GM23338 (cell line): ENCODE measurements at regions not wholly inside any gene's neighbourhood (a gene's known extent, or its start where the extent isn't known, plus 50 kb on each side); places are given as distances from the start of the nearest gene placed in this dataset.

Experiments
- ATAC-seq: fragments of 200-7000 bp; cut with Tn5 transposase; 3 replicates; pipeline ENCODE4 v1.9.1; 2020
- DNase-seq: peaks from one replicate; pipeline ENCODE4 v3.0.0-alpha.2; 2015; ENCODE audit warnings: low spot score
- H2AFZ ChIP-seq: fragments of 200-600 bp; sonication (generic); 2 replicates; pipeline ENCODE4 v1.8.0; 2016; ENCODE audit warnings: antibody characterized with exemption, mild to moderate bottlenecking, moderate library complexity
- H3F3A ChIP-seq: fragments of 200-600 bp; sonication (generic); replicated peaks from 2 replicates; pipeline ENCODE4 v1.8.0; 2017; ENCODE audit warnings: antibody characterized with exemption, mixed run types, low read depth
- H3K27ac ChIP-seq: fragments of 200-600 bp; sonication (generic); 2 replicates; pipeline ENCODE4 v1.6.1; 2016; ENCODE audit warnings: low read depth
- H3K27me3 ChIP-seq: fragments of 200-600 bp; sonication (generic); 2 replicates; pipeline ENCODE4 v1.8.0; 2016; ENCODE audit warnings: mild to moderate bottlenecking, mixed run types, moderate library complexity; ENCODE audit not compliant: insufficient read depth
- H3K36me3 ChIP-seq: fragments of 200-600 bp; sonication (generic); 2 replicates; pipeline ENCODE4 v1.8.0; 2016; ENCODE audit warnings: mild to moderate bottlenecking; ENCODE audit not compliant: insufficient read depth
- H3K4me1 ChIP-seq: fragments of 200-600 bp; sonication (generic); 2 replicates; pipeline ENCODE4 v1.8.0; 2016; ENCODE audit warnings: mild to moderate bottlenecking, moderate library complexity; ENCODE audit not compliant: insufficient read depth
- H3K4me2 ChIP-seq: fragments of 200-600 bp; sonication (generic); 2 replicates; pipeline ENCODE4 v1.7.1; 2017; ENCODE audit warnings: mixed run types
- H3K4me3 ChIP-seq: fragments of 200-600 bp; sonication (generic); 2 replicates; pipeline ENCODE4 v1.6.1; 2016; ENCODE audit warnings: mixed run types
- H3K79me2 ChIP-seq: fragments of 200-600 bp; sonication (generic); replicated peaks from 2 replicates; pipeline ENCODE4 v1.8.0; 2017; ENCODE audit warnings: mild to moderate bottlenecking; ENCODE audit not compliant: insufficient read depth
- H3K9me2 ChIP-seq: fragments of 200-600 bp; sonication (generic); 2 replicates; pipeline ENCODE4 v1.8.0; 2017; ENCODE audit not compliant: insufficient read depth
- H4K20me1 ChIP-seq: fragments of 200-600 bp; sonication (generic); replicated peaks from 2 replicates; pipeline ENCODE4 v1.8.0; 2017; ENCODE audit warnings: mild to moderate bottlenecking; ENCODE audit not compliant: insufficient read depth
- H3K27ac Mint-ChIP-seq: 2 replicates; pipeline ENCODE4 v1.8.0; 2020; ENCODE audit warnings: inconsistent platforms, mild to moderate bottlenecking, moderate library complexity, mixed read lengths
- H3K27me3 Mint-ChIP-seq: 3 replicates; pipeline ENCODE4 v1.8.0; 2022; ENCODE audit warnings: low read depth, mild to moderate bottlenecking, moderate library complexity, mixed read lengths, inconsistent platforms; ENCODE audit not compliant: insufficient read depth, poor library complexity
- H3K36me3 Mint-ChIP-seq: 3 replicates; pipeline ENCODE4 v1.8.0; 2021; ENCODE audit warnings: low read depth, mild to moderate bottlenecking, inconsistent platforms, moderate library complexity, mixed read lengths
- H3K4me1 Mint-ChIP-seq: 3 replicates; pipeline ENCODE4 v1.8.0; 2020; ENCODE audit warnings: mild to moderate bottlenecking, inconsistent platforms, mixed read lengths
- H3K4me3 Mint-ChIP-seq: 3 replicates; pipeline ENCODE4 v1.8.0; 2021; ENCODE audit warnings: moderate library complexity, mild to moderate bottlenecking, inconsistent platforms, mixed read lengths
- H3K9me3 Mint-ChIP-seq: 3 replicates; pipeline ENCODE4 v1.8.0; 2020; ENCODE audit warnings: moderate library complexity, mild to moderate bottlenecking, inconsistent platforms, mixed read lengths
- CREB1 ChIP-seq: fragments of 250-450 bp; sonication (Bioruptor Pico); IDR thresholded peaks from 2 replicates; pipeline ENCODE4 v1.5.0; 2020; ENCODE audit warnings: low read depth, mild to moderate bottlenecking, moderate library complexity
- ETS1 ChIP-seq: IDR thresholded peaks from 2 replicates; pipeline ENCODE4 v1.6.1; 2016; ENCODE audit warnings: antibody characterized with exemption
- NANOG ChIP-seq: IDR thresholded peaks from 2 replicates; pipeline ENCODE4 v1.6.1; 2016; ENCODE audit warnings: antibody characterized with exemption, borderline replicate concordance
- POLR2AphosphoS5 ChIP-seq: IDR thresholded peaks from 2 replicates; pipeline ENCODE4 v1.6.1; 2016; ENCODE audit warnings: antibody characterized with exemption, low read depth
- ZNF114 ChIP-seq: fragments of 250-450 bp; sonication (Bioruptor Pico); IDR thresholded peaks from 2 replicates; pipeline ENCODE4 v1.5.0; 2020; ENCODE audit warnings: mild to moderate bottlenecking, moderate library complexity
- ZNF331 ChIP-seq: fragments of 250-450 bp; sonication (Bioruptor Pico); IDR thresholded peaks from 2 replicates; pipeline ENCODE4 v1.5.0; 2020; ENCODE audit warnings: low read depth, mild to moderate bottlenecking, moderate library complexity
- TF ChIP-seq, protein P1 (sequence below): IDR thresholded peaks from one replicate; pipeline ENCODE4 v1.6.1; 2018; ENCODE audit warnings: antibody characterized with exemption; ENCODE audit not compliant: unreplicated experiment
- TF ChIP-seq, protein P2 (sequence below), 2 experiments: fragments of 200-600 bp in 1 of 2; sonication (generic) in 1 of 2; conservative IDR thresholded peaks; 2 replicates each; pipeline versions ENCODE4 v1.5.1 to v1.6.1; 2016 to 2017; ENCODE audit warnings: antibody characterized with exemption in 2 of 2, low read depth in 2 of 2, mild to moderate bottlenecking in 2 of 2, moderate library complexity in 1 of 2

DNA sequence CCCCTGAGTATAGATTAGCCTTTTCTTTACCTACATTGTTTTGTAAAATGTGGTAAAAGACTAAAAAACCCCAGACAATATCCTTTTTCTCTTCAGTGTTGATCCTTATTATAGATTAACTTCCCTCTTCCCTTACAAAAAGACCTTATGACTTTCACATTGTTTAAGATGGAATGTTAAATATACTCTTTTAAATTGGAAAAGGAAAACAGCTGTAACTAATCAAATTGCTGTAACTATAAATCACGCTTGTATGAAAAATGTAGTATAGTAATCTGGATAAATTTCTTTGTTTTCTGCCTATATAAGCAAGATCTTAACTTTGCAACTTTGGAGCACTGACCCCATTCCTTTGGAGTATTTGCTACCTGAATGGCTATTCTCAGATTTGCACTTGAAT lies 383.1 kb downstream of the FAM170A start (continued):
- TF ChIP-seq, protein P1, sequence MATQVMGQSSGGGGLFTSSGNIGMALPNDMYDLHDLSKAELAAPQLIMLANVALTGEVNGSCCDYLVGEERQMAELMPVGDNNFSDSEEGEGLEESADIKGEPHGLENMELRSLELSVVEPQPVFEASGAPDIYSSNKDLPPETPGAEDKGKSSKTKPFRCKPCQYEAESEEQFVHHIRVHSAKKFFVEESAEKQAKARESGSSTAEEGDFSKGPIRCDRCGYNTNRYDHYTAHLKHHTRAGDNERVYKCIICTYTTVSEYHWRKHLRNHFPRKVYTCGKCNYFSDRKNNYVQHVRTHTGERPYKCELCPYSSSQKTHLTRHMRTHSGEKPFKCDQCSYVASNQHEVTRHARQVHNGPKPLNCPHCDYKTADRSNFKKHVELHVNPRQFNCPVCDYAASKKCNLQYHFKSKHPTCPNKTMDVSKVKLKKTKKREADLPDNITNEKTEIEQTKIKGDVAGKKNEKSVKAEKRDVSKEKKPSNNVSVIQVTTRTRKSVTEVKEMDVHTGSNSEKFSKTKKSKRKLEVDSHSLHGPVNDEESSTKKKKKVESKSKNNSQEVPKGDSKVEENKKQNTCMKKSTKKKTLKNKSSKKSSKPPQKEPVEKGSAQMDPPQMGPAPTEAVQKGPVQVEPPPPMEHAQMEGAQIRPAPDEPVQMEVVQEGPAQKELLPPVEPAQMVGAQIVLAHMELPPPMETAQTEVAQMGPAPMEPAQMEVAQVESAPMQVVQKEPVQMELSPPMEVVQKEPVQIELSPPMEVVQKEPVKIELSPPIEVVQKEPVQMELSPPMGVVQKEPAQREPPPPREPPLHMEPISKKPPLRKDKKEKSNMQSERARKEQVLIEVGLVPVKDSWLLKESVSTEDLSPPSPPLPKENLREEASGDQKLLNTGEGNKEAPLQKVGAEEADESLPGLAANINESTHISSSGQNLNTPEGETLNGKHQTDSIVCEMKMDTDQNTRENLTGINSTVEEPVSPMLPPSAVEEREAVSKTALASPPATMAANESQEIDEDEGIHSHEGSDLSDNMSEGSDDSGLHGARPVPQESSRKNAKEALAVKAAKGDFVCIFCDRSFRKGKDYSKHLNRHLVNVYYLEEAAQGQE, result no peak
- TF ChIP-seq ETS1 (no peak), CREB1 (CRISPR knock-in tag) (no peak), POLR2AphosphoS5 (no peak)
- TF ChIP-seq, protein P2, sequence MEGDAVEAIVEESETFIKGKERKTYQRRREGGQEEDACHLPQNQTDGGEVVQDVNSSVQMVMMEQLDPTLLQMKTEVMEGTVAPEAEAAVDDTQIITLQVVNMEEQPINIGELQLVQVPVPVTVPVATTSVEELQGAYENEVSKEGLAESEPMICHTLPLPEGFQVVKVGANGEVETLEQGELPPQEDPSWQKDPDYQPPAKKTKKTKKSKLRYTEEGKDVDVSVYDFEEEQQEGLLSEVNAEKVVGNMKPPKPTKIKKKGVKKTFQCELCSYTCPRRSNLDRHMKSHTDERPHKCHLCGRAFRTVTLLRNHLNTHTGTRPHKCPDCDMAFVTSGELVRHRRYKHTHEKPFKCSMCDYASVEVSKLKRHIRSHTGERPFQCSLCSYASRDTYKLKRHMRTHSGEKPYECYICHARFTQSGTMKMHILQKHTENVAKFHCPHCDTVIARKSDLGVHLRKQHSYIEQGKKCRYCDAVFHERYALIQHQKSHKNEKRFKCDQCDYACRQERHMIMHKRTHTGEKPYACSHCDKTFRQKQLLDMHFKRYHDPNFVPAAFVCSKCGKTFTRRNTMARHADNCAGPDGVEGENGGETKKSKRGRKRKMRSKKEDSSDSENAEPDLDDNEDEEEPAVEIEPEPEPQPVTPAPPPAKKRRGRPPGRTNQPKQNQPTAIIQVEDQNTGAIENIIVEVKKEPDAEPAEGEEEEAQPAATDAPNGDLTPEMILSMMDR (conservative IDR thresholded peaks at IDR 0.05; ENCODE audit: low read depth in 2 of 2), result no peak

GRCh38 chr5:120014535-120014934 lies 385.2 kb downstream of the FAM170A start:
- Histone ChIP-seq H3K4me2 (no peak overlapping the region), H3K9me2 (peaks cover 13% of the 10 kb centered on the region; the same call in 1 of the 2 replicates), H3F3A (no peaks in the 10 kb centered on the region), H3K27ac (no peak overlapping the region), H4K20me1 (no peaks in the 10 kb centered on the region), H3K4me1 (0 out of 2 replicates have a peak, but pooled peaks cover 9% of the 10 kb centered on the region), H3K4me3 (no peak overlapping the region), H3K36me3 (no peaks in the 10 kb centered on the region), H2AFZ (no peak overlapping the region), H3K79me2 (no peaks in the 10 kb centered on the region), H3K27me3 (no peaks in the 10 kb centered on the region)
- DNase-seq (no peak), ATAC-seq (no peak)
- TF ChIP-seq ETS1 (no peak), ZNF331 (CRISPR knock-in tag) (no peak), ZNF114 (CRISPR knock-in tag) (no peak), NANOG (no peak)
- H3K36me3 Mint-ChIP-seq, result no peaks in the 10 kb centered on the region
- H3K27me3 Mint-ChIP-seq, result no peaks in the 10 kb centered on the region
- H3K4me1 Mint-ChIP-seq, result peaks cover 22% of the 10 kb centered on the region
- no peak overlapping the region for H3K27ac Mint-ChIP-seq
- H3K4me3 Mint-ChIP-seq, result no peak overlapping the region
- no peaks in the 10 kb centered on the region for H3K9me3 Mint-ChIP-seq
